K562 (cell line): ENCODE measurements at regions not wholly inside any gene's neighbourhood (a gene's known extent, or its start where the extent isn't known, plus 50 kb on each side); places are given as distances from the start of the nearest gene placed in this dataset.

Experiments
- ATAC-seq: fragments of 200-7000 bp; cut with Tn5 transposase; 3 replicates; pipeline ENCODE4 v1.9.1; 2020; ENCODE audit warnings: moderate library complexity
- BruUV-seq: library from RNA; stranded (reverse); fragments of 400-500 nt; replicated peaks from 2 replicates; lab custom pipeline; 2021; lab: Mats Ljungman, UMichigan
- CTCF ChIA-PET: fragments of 300-600 bp; formaldehyde crosslinking; extraction: SDS; loops from one replicate; lab custom pipeline; 2021; ENCODE audit warnings: low intra/inter-chr PET ratio; lab: Yijun Ruan, JAX
- POLR2A ChIA-PET: fragments of 300-600, 350-650 bp; sonication (Branson Sonifier 250); formaldehyde crosslinking; extraction: SDS; loops from one replicate; lab custom pipeline; 2021; ENCODE audit warnings: antibody characterized with exemption, inconsistent platforms; lab: Yijun Ruan, JAX
- DNase-seq, 4 experiments: peaks; one replicate each; pipeline versions ENCODE4 v3.0.0 to v3.0.0-alpha.2; 2011 to 2018; ENCODE audit warnings: low spot score in 3 of 4, mixed read lengths in 3 of 4; ENCODE audit errors: extremely low read depth in 1 of 4
- FAIRE-seq: peaks from 2 replicates; lab custom pipeline; 2011; peaks lifted over from hg19 to GRCh38; lab: Jason Lieb, UNC
- H2AFZ ChIP-seq: 2 replicates; pipeline ENCODE4 v1.6.0; 2011; ENCODE audit warnings: low read depth, low read length, control low read depth, inconsistent platforms
- H3K27ac ChIP-seq: fragments of 200-600 bp; 3 replicates; pipeline ENCODE4 v1.8.0; 2011; ENCODE audit warnings: low read depth, mild to moderate bottlenecking, control low read depth, inconsistent platforms, low read length, moderate library complexity, mixed read lengths; ENCODE audit errors: extremely low read depth
- H3K27me3 ChIP-seq, 2 experiments: fragments of 300-600 bp in 1 of 2; 2 replicates in 1 of 2; 3 replicates in 1 of 2; pipeline versions ENCODE4 v1.6.0 to v1.8.0; 2011; ENCODE audit warnings: inconsistent platforms in 2 of 2, low read length in 2 of 2, mild to moderate bottlenecking in 1 of 2, mixed read lengths in 1 of 2, moderate library complexity in 1 of 2; ENCODE audit not compliant: control insufficient read depth in 2 of 2, insufficient read depth in 2 of 2
- H3K36me3 ChIP-seq: fragments of 300-600 bp; 3 replicates; pipeline ENCODE4 v1.8.0; 2011; ENCODE audit warnings: mild to moderate bottlenecking, low read length, inconsistent platforms; ENCODE audit not compliant: control insufficient read depth, insufficient read depth
- H3K4me1 ChIP-seq, 2 experiments: fragments of 200-600 bp in 1 of 2; replicated peaks in 1 of 2; 2 replicates in 1 of 2; 3 replicates in 1 of 2; pipeline versions ENCODE4 v1.5.1 to v1.8.0; 2011; ENCODE audit warnings: inconsistent platforms in 2 of 2, low read length in 2 of 2, mild to moderate bottlenecking in 1 of 2, mixed read lengths in 1 of 2, moderate library complexity in 1 of 2; ENCODE audit not compliant: control insufficient read depth in 2 of 2, insufficient read depth in 2 of 2
- H3K4me2 ChIP-seq: 2 replicates; pipeline ENCODE4 v1.6.1; 2011; ENCODE audit warnings: low read length, control low read depth, inconsistent platforms, mixed read lengths; ENCODE audit not compliant: insufficient read depth
- H3K4me3 ChIP-seq: fragments of 200-600 bp; sonication (generic), shearing (Covaris generic); 2 replicates; pipeline ENCODE4 v1.5.1; 2016; ENCODE audit warnings: control low read depth, inconsistent platforms
- H3K79me2 ChIP-seq: fragments of 200-600 bp; 3 replicates; pipeline ENCODE4 v1.8.0; 2011; ENCODE audit warnings: low read length, inconsistent platforms; ENCODE audit not compliant: control insufficient read depth, insufficient read depth
- H3K9ac ChIP-seq, 2 experiments: 2 replicates each; pipeline versions ENCODE4 v1.6.0 to v1.6.1; 2011; ENCODE audit warnings: low read depth in 2 of 2, low read length in 2 of 2, control low read depth in 1 of 2, inconsistent platforms in 1 of 2, mild to moderate bottlenecking in 1 of 2, mixed read lengths in 1 of 2; ENCODE audit not compliant: insufficient read depth in 1 of 2
- H3K9me1 ChIP-seq: one replicate; pipeline ENCODE4 v1.6.0; 2011; ENCODE audit warnings: inconsistent platforms, mild to moderate bottlenecking, low read length, moderate library complexity; ENCODE audit not compliant: control insufficient read depth, insufficient read depth
- H3K9me3 ChIP-seq: replicated peaks from 2 replicates; pipeline ENCODE4 v1.5.1; 2011; ENCODE audit warnings: low read depth, low read length, inconsistent platforms; ENCODE audit not compliant: control insufficient read depth, insufficient read depth
- H4K20me1 ChIP-seq: replicated peaks from 2 replicates; pipeline ENCODE4 v1.6.1; 2011; ENCODE audit warnings: low read length, inconsistent platforms, mixed read lengths; ENCODE audit not compliant: control insufficient read depth, insufficient read depth
- ATF4 ChIP-seq: fragments of 450-650 bp; formaldehyde crosslinking; IDR thresholded peaks from 2 replicates; pipeline ENCODE4 v1.4.0; 2022; ENCODE audit warnings: mild to moderate bottlenecking, moderate library complexity
- ELF1 ChIP-seq: fragments of 200-800 bp; sonication (Bioruptor generic); IDR thresholded peaks from 2 replicates; pipeline ENCODE4 v1.6.1; 2016; ENCODE audit warnings: missing genetic modification characterization, missing compliant biosample characterization
- HDAC8 ChIP-seq: fragments of 450-650 bp; IDR thresholded peaks from 2 replicates; pipeline ENCODE4 v1.6.1; 2016; ENCODE audit warnings: mild to moderate bottlenecking, missing genetic modification characterization, moderate library complexity, missing compliant biosample characterization
- MTF1 ChIP-seq: fragments of 250-450 bp; sonication (Bioruptor Pico); IDR thresholded peaks from 2 replicates; pipeline ENCODE4 v1.9.0; 2021; ENCODE audit warnings: moderate library complexity, mild to moderate bottlenecking, inconsistent platforms, borderline replicate concordance
- PHTF2 ChIP-seq: fragments of 250-450 bp; sonication (Bioruptor Pico); IDR thresholded peaks from 2 replicates; pipeline ENCODE4 v1.5.0; 2021; ENCODE audit warnings: mild to moderate bottlenecking
- POLR2AphosphoS5 ChIP-seq: IDR thresholded peaks from 2 replicates; pipeline ENCODE4 v1.6.1; 2011; ENCODE audit warnings: mild to moderate bottlenecking, low read depth, low read length, moderate library complexity; ENCODE audit not compliant: control insufficient read depth, insufficient read depth
- PTRF ChIP-seq: fragments of 450-650 bp; IDR thresholded peaks from 2 replicates; pipeline ENCODE4 v1.6.1; 2016; ENCODE audit warnings: mild to moderate bottlenecking, missing genetic modification characterization, missing compliant biosample characterization
- RREB1 ChIP-seq: fragments of 250-450 bp; sonication (Bioruptor Pico); IDR thresholded peaks from 2 replicates; pipeline ENCODE4 v1.4.0; 2020
- TBL1XR1 ChIP-seq, 2 experiments: IDR thresholded peaks; 2 replicates each; pipeline ENCODE4 v1.6.1; 2012; ENCODE audit warnings: improper control_type of control experiment in 2 of 2, low read length in 2 of 2, mild to moderate bottlenecking in 1 of 2
- TEAD2 ChIP-seq: fragments of 450-650 bp; IDR thresholded peaks from 2 replicates; pipeline ENCODE4 v1.6.1; 2016; ENCODE audit warnings: missing genetic modification characterization, control low read depth, missing compliant biosample characterization
- ZBTB7A ChIP-seq: IDR thresholded peaks from 2 replicates; pipeline ENCODE4 v1.6.1; 2011; ENCODE audit warnings: low read depth, mild to moderate bottlenecking, low read length, moderate library complexity, borderline replicate concordance; ENCODE audit not compliant: control insufficient read depth
- ZNF175 ChIP-seq: fragments of 200-800 bp; sonication (Bioruptor generic); IDR thresholded peaks from 2 replicates; pipeline ENCODE4 v1.6.1; 2016; ENCODE audit warnings: low read depth, mild to moderate bottlenecking, missing genetic modification characterization, missing compliant biosample characterization
- ZNF668 ChIP-seq: fragments of 250-450 bp; sonication (Bioruptor Pico); IDR thresholded peaks from 2 replicates; pipeline ENCODE4 v1.8.0; 2022; ENCODE audit warnings: mild to moderate bottlenecking, inconsistent platforms
- WGBS: fragments of 100-300 bp; shearing (Covaris generic); methylation state at CpG from one replicate; pipeline ENCODE4 v1.1.6; 2016; ENCODE audit warnings: low coverage, mixed read lengths; ENCODE audit not compliant: insufficient coverage; ENCODE audit errors: missing lambda C conversion rate; 5-methylcytosine and 5-hydroxymethylcytosine counted together
- in situ Hi-C: fragments of 300-500 bp; cut with MboI; formaldehyde crosslinking; loops from 4 replicates; pipeline ENCODE4 v1.15.0; 2018; ENCODE audit warnings: inconsistent platforms, mixed read lengths
- intact Hi-C: fragments of 100-400 bp; cut with micrococcal nuclease; formaldehyde crosslinking; loops from 2 replicates; pipeline ENCODE4 v1.14.2; 2022

GRCh38 chr11:112899235-112900006, 61.8 kb upstream of the NCAM1 start:
- no peak for TF ChIP-seq ZNF175 (CRISPR knock-in tag)
- no peak for TF ChIP-seq RREB1
- no peak for TF ChIP-seq PTRF
- no peak for TF ChIP-seq ZBTB7A
- TF ChIP-seq PHTF2 (CRISPR knock-in tag), result no peak
- TF ChIP-seq POLR2AphosphoS5, result no peak
- TF ChIP-seq MTF1 (CRISPR knock-in tag), result no peak
- no peak for TF ChIP-seq ELF1 (tag)
- TF ChIP-seq TBL1XR1 (IDR thresholded peaks at IDR 0.05; ENCODE audit: low read length in 2 of 2), result no peak
- no peak for TF ChIP-seq ATF4 (CRISPR knock-in tag)
- TF ChIP-seq TEAD2 (tag), result no peak
- no peak for TF ChIP-seq HDAC8 (tag)
- TF ChIP-seq ZNF668 (CRISPR knock-in tag), result no peak
- H4K20me1 ChIP-seq, result no peaks in the 10 kb centered on the region
- H3K79me2 ChIP-seq, result no peaks in the 10 kb centered on the region
- H2AFZ ChIP-seq, result no peak overlapping the region
- intact Hi-C loops (no loop called here), in situ Hi-C loops (no loop called here)
- H3K27ac ChIP-seq, result no peak overlapping the region
- CTCF ChIA-PET, result no interaction called here
- BruUV-seq, result no TSS peak
- POLR2A ChIA-PET, result no interaction called here
- no peaks in the 10 kb centered on the region for H3K27me3 ChIP-seq
- ATAC-seq (no peak), DNase-seq (no peak), FAIRE-seq (no peak)
- no peaks in the 10 kb centered on the region for H3K36me3 ChIP-seq
- H3K4me2 ChIP-seq, result no peak overlapping the region
- no peak overlapping the region for H3K9ac ChIP-seq
- H3K9me1 ChIP-seq, result no peaks in the 10 kb centered on the region
- no peaks in the 10 kb centered on the region for H3K4me1 ChIP-seq
- H3K9me3 ChIP-seq, result no peaks in the 10 kb centered on the region
- 1% methylated on average over 4 of the region's 4 CpGs for WGBS
- H3K4me3 ChIP-seq, result no peak overlapping the region
